Stimulated activated CD8-positive, alpha-beta memory T cell treated with anti-CD3 and anti-CD28 coated beads, Interleukin-7, amount 100 ng/mL, for 1 hour (primary cell): ENCODE measurements at regions not wholly inside any gene's neighbourhood (a gene's known extent, or its start where the extent isn't known, plus 50 kb on each side); places are given as distances from the start of the nearest gene placed in this dataset.

Experiments used
- DNase-seq, 2 donors: peaks; one replicate each; pipeline ENCODE4 v3.0.0-alpha.2; 2020; ENCODE audit warnings: low read depth in 2 of 2

GRCh38 chr14:97350894-97351731, 553.9 kb downstream of the VRK1 start:
- no peak for DNase-seq

- no peak for DNase-seq
These were observed 555.9 kb downstream of the VRK1 start for GRCh38 chr14:97353102-97353501.

GRCh38 chr14:97354119-97354722, 557.0 kb downstream of the VRK1 start:
- DNase-seq, result no peak

GRCh38 chr14:97359341-97359740, 562.2 kb downstream of the VRK1 start:
- no peak for DNase-seq

GRCh38 chr14:97361181-97361580, 564.0 kb downstream of the VRK1 start:
- DNase-seq, result no peak

GRCh38 chr14:97361958-97362357, 564.8 kb downstream of the VRK1 start:
- DNase-seq, result no peak

- DNase-seq, result no peak
These were observed 569.2 kb downstream of the VRK1 start for GRCh38 chr14:97366400-97366799.

GRCh38 chr14:97367278-97367677, 570.1 kb downstream of the VRK1 start:
- no peak for DNase-seq

- no peak for DNase-seq
These were observed 570.9 kb downstream of the VRK1 start for GRCh38 chr14:97368049-97368448.

GRCh38 chr14:97368900-97369564, 571.9 kb downstream of the VRK1 start:
- no peak for DNase-seq

GRCh38 chr14:97369901-97370300, 572.7 kb downstream of the VRK1 start:
- no peak for DNase-seq

GRCh38 chr14:97376310-97376709, 579.1 kb downstream of the VRK1 start:
- DNase-seq, result no peak

- DNase-seq, result no peak
These were observed 580.4 kb downstream of the VRK1 start for GRCh38 chr14:97377550-97377949.

GRCh38 chr14:97379091-97379531, 581.9 kb downstream of the VRK1 start:
- DNase-seq, result peak in 1 of 2 donors; percentile 6

GRCh38 chr14:97380539-97380941, 583.4 kb downstream of the VRK1 start:
- no peak for DNase-seq

- DNase-seq, result no peak
These were observed 584.1 kb downstream of the VRK1 start for GRCh38 chr14:97381309-97381708.

- DNase-seq, result no peak
These were observed 585.5 kb downstream of the VRK1 start for GRCh38 chr14:97382616-97383226.

- no peak for DNase-seq
These were observed 588.5 kb downstream of the VRK1 start for GRCh38 chr14:97385727-97386126.

GRCh38 chr14:97387252-97387874, 590.2 kb downstream of the VRK1 start:
- DNase-seq, result no peak

- DNase-seq, result no peak
These were observed 591.2 kb downstream of the VRK1 start for GRCh38 chr14:97388408-97388807.

- DNase-seq, result no peak
These were observed 593.0 kb downstream of the VRK1 start for GRCh38 chr14:97390096-97390724.
